Activated CD4-positive, alpha-beta T cell treated with anti-CD3 and anti-CD28 coated beads for 48 hours (primary cell): ENCODE measurements at regions not wholly inside any gene's neighbourhood (a gene's known extent, or its start where the extent isn't known, plus 50 kb on each side); places are given as distances from the start of the nearest gene placed in this dataset.
"Not testable (repeated sequence)": the region's sequence is repeated elsewhere in the genome, so short reads cannot be mapped to it uniquely, and the experiment has no call there.

Experiments used
- DNase-seq: peaks from one replicate; pipeline ENCODE4 v3.0.0-alpha.2; 2020

- DNase-seq = no peak
These were observed 214.8 kb upstream of the KLF14 start for GRCh38 chr7:130948822-130949221.

- DNase-seq = no peak
These were observed 215.5 kb upstream of the KLF14 start for GRCh38 chr7:130949550-130949949.

GRCh38 chr7:130950054-130950453 is 216.0 kb upstream of the KLF14 start:
- DNase-seq = no peak

- peak; percentile 46 for DNase-seq
These were observed 216.7 kb upstream of the KLF14 start for GRCh38 chr7:130950741-130951140.

GRCh38 chr7:130951303-130951975 is 217.4 kb upstream of the KLF14 start:
- no peak for DNase-seq

GRCh38 chr7:130951976-130952876 is 218.2 kb upstream of the KLF14 start:
- no peak for DNase-seq

- no peak for DNase-seq
These were observed 219.2 kb upstream of the KLF14 start for GRCh38 chr7:130953196-130953595.

GRCh38 chr7:130954918-130955564 is 221.0 kb upstream of the KLF14 start:
- no peak for DNase-seq

- no peak for DNase-seq
These were observed 221.5 kb upstream of the KLF14 start for GRCh38 chr7:130955565-130955919.

- no peak for DNase-seq
These were observed 222.6 kb upstream of the KLF14 start for GRCh38 chr7:130956417-130957136.

- DNase-seq = no peak
These were observed 223.1 kb upstream of the KLF14 start for GRCh38 chr7:130957137-130957513.

- DNase-seq = not testable (repeated sequence)
These were observed 223.9 kb upstream of the KLF14 start for GRCh38 chr7:130957722-130958435.

GRCh38 chr7:130958846-130959245 is 224.8 kb upstream of the KLF14 start:
- no peak for DNase-seq

GRCh38 chr7:130959743-130960207 is 225.8 kb upstream of the KLF14 start:
- DNase-seq = peak; percentile 66

- peak; percentile 63 for DNase-seq
These were observed 226.4 kb upstream of the KLF14 start for GRCh38 chr7:130960208-130960988.

- DNase-seq = peak; percentile 85
These were observed 227.2 kb upstream of the KLF14 start for GRCh38 chr7:130961128-130961601.

GRCh38 chr7:130962109-130962508 is 228.1 kb upstream of the KLF14 start:
- DNase-seq = no peak

- DNase-seq = no peak
These were observed 229.3 kb upstream of the KLF14 start for GRCh38 chr7:130963339-130963738.

GRCh38 chr7:130965515-130965914 is 231.5 kb upstream of the KLF14 start:
- DNase-seq = no peak

- no peak for DNase-seq
These were observed 232.4 kb upstream of the KLF14 start for GRCh38 chr7:130966246-130967009.

- DNase-seq = peak; percentile 47
These were observed 236.2 kb upstream of the KLF14 start for GRCh38 chr7:130970196-130970595.
